OCI-LY1 (cell line): ENCODE measurements at regions not wholly inside any gene's neighbourhood (a gene's known extent, or its start where the extent isn't known, plus 50 kb on each side); places are given as distances from the start of the nearest gene placed in this dataset.

Source experiments
- EZH2 ChIP-seq: fragments of 200-600 bp; sonication (generic), shearing (Covaris generic); IDR thresholded peaks from 2 replicates; pipeline ENCODE4 v1.8.0; 2017; ENCODE audit warnings: borderline replicate concordance, mixed run types, mild to moderate bottlenecking, antibody characterized with exemption, low read length, moderate library complexity, mixed read lengths
- TF ChIP-seq, protein P1 (sequence below): fragments of 200-600 bp; sonication (generic), shearing (Covaris generic); IDR thresholded peaks from 2 replicates; pipeline ENCODE4 v1.5.1; 2017; ENCODE audit warnings: mild to moderate bottlenecking, antibody characterized with exemption, low read length, moderate library complexity, mixed read lengths

DNA sequence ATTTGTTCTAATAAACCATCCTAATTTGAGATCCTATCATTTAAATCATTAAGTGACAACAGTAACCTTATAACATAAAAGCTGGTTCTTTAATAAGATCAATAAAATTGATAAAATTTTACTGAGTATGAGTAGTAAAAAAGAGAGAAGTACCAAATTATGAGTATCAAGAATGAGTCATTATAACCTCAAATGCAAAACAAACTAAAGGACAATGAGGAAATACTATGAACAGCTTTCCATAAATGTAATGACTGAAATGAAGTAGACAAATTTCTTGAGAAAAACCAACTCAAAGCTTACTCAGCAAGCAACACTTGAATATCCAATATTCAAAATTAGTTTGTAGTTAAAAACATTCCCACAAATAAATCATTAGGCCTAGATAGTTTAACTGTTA lies 433.0 kb downstream of the ZEB2 start:
- TF ChIP-seq, protein P1, sequence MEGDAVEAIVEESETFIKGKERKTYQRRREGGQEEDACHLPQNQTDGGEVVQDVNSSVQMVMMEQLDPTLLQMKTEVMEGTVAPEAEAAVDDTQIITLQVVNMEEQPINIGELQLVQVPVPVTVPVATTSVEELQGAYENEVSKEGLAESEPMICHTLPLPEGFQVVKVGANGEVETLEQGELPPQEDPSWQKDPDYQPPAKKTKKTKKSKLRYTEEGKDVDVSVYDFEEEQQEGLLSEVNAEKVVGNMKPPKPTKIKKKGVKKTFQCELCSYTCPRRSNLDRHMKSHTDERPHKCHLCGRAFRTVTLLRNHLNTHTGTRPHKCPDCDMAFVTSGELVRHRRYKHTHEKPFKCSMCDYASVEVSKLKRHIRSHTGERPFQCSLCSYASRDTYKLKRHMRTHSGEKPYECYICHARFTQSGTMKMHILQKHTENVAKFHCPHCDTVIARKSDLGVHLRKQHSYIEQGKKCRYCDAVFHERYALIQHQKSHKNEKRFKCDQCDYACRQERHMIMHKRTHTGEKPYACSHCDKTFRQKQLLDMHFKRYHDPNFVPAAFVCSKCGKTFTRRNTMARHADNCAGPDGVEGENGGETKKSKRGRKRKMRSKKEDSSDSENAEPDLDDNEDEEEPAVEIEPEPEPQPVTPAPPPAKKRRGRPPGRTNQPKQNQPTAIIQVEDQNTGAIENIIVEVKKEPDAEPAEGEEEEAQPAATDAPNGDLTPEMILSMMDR, result no peak
- no peak for TF ChIP-seq EZH2
